OCI-M2 (cell line): ENCODE measurements at regions not wholly inside any gene's neighbourhood (a gene's known extent, or its start where the extent isn't known, plus 50 kb on each side); places are given as distances from the start of the nearest gene placed in this dataset.
"Not testable (repeated sequence)": the region's sequence is repeated elsewhere in the genome, so short reads cannot be mapped to it uniquely, and the experiment has no call there.

Experiments used
- DNase-seq: peaks from one replicate; lab custom pipeline; 2025; ENCODE audit not compliant: unreplicated experiment; lab: John Stamatoyannopoulos, UW

DNA sequence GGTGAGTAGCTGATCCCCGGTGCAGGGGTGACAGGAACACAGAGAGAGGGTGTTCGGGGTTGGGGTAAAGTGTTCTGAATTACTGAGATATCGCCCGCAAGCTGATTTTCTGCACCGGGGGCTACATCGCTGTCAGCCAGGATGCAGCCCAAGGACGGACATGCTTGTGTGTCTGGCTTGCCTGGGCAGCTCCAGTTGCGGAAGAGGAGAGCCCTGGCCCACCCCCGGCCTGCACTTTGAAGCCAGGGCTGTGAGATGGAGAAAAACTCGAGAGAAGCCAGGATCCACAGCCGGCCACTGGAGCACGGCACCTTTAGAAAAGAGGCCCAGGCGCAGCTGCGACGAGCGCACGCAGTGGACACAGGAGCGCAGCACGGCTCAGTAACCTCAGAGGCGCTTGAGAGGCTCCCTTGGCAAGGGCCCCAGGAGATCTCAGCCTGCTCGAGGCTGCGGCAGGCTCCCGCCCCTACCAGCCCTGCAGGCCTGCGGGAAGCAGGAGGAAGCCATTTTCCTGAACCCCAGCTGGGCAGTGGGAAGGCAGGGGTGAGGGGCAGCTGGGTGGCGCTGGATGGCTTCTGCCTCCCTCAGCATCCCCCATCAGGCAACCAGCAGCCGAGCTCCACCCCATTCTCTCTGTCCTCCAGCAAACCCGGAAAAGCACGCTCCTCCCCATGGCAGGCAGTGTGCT lies 59.2 kb downstream of the C9orf50 start:
- DNase-seq: no peak

DNA sequence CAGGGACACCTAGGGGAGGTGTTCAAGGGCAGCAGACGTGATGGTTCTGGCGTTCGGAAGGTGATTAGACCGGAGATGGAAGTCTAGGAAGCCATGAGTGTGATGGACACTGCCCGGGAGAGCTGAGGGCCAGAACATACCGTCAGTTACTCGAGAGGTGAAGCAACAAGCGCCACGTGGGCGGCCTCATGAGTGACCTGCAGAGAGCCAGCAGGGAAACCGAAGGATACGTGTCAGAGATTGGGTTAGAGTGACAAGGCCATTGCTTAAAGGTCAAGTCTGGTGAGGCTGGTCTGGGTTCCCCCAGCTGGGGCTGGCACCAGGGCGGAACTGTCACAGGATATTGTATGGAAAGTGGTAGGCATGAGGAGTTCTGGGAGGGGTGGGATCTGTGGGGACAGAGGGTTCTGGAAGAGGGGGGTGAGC lies 60.0 kb downstream of the C9orf50 start:
- DNase-seq: no peak

DNA sequence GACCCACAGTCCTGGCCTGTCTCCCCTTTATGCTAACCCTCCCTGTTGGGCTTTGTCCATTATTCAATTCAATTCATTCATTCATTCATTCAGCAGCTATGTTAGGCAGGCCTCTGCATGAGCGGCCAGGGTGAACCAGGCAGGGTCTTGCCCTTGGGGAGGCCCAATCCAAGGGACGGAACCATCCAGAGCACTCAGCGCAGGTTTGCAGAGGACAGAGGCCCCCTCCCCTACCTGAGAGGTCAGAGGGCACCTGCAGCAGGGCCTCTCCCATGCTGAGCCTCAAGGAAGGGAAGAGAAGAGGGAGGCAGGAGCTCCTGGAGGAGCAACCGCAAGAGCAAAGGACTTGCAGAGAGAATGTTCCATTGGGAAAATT lies 61.4 kb downstream of the C9orf50 start:
- DNase-seq: no peak

DNA sequence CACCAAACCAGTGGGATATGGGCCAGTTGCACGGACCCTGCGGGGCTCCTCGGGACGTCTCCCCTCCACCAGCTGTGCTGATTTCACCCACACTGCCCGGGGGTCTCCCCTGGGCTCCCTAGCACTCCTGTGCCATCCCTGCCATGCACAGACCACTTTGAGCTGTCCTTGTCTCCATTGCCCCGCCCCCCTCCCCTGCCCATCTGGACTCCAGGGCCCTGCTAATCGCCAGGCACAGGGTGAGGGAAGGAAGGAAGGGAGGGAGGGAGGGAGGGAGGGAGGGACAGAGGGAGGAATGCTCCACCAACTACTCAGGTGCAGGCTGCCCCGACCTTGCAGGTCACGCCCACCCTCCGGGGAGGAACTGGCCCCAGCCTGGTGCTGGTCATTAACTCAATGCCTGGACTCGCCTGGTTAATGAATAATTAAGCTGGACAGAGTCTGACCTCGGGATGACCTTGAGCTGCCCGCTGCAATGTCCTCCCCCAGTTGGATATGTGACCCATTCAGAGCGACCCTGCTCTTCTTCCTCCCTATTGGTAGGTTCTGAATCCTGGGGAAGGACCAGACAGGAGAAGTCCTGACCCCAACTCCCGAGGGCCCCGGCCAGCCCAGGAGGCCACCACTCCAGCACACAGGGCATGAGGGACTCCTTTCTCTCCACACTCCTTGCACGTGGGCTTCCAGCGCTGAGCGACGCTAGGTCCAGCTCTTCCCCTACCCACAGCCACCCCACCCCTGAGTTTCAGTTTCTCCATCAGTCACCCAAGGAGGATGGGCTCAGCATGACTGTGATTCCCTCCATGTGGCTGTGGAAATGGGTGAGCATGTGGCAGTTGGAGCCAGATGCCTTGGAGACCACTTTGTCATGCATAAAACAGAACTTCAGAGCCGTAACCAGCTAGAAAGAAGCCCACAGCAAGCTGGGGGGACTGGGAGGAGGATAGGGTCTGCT lies 62.1 kb downstream of the C9orf50 start:
- no peak for DNase-seq

DNA sequence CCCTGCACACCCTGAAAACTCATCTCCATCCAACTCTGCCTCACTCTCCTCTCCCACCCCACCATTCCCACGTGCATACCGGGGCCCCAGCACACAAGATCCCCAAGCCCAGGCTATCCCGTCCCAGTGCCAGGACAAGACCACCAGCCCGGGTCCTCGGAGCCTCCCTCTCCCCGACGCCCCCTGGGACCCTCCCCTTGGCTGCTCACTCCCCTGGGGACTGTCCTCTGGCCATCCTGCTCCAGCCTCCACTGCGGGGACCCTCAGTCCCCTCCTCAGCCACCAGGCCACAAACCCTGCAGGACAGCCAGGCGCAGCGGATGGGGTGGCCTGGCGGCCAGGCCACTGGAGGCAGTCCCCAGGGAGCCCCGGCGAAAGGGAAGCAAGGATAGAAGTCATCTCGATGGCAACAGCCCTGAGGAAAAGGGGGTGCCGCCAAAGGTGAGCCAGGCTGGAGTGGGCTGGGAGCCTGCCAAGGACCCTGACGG lies 62.8 kb downstream of the C9orf50 start:
- no peak for DNase-seq

DNA sequence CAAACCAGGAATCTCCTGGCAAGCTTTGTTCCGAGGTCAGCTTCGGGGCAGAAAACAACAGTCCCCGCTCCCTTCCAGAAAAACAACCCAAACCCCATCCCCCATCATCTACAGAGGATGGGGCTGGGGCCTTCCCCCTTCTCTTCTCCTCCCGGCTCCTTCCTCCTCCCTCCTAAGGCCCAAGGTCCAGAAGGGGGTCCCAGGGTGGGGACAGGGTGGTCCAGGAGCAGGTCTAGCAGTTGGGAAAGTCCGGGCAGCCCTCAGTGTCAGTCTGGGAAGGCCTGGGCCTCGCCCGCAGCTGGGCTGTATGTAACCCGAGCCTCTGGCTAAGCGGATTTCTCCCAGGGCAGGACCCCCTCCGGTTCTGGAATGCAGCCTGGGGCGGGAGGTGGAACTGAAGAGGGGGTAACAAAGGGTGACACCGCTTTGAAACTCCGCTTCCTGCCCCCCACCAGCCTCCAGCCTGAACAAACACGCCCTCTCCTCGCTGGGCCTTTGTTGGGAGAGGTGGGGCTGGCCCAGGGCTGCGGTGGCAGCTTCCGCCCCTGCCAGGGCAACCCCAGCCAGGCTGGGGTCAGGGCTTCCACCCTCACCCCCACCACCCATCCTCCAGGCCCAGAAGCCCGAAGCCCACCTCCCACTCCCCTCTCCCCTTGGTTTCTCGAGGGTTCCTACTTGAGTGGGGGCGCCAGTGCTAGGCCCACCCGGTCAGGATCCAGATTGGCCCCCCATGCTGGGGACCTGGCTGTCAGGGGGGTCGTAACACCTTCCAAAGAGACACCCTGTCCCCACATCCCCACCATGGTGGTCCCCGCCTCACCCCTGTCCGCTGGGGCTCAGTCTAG lies 63.5 kb downstream of the C9orf50 start:
- DNase-seq: no peak

DNA sequence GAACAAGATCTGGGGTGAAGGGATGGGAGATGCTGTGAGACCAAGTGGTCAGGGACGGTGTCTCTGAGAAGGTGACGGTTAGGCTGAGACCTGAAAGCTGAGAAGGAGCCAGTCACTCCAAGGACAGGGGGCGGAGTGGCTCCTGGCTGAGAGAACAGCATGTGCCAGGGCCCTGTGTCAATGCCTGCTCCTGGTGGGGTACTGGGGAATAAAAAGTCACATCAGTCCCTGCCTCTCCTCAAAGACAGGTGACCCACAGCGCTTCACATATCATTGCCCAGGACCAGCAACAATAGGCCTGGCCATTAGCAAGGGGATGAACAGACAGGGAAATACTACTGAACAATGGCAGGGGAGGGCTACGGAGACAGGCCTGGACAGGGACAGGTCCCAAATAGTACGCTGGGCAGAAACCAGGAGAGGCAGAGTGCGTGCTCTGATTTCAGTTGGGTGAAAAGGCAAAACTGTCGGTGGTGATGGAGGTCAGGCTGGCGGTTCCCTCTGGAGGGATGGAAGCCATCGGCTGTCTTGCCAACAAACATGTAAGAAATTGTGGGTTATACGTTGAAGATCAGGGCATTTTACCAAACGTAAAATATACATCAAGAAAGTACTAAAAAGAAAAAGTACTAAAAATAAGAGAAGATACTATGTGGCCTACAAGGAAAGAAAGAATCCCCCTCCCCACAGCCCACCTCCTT lies 64.3 kb downstream of the C9orf50 start:
- DNase-seq: no peak

DNA sequence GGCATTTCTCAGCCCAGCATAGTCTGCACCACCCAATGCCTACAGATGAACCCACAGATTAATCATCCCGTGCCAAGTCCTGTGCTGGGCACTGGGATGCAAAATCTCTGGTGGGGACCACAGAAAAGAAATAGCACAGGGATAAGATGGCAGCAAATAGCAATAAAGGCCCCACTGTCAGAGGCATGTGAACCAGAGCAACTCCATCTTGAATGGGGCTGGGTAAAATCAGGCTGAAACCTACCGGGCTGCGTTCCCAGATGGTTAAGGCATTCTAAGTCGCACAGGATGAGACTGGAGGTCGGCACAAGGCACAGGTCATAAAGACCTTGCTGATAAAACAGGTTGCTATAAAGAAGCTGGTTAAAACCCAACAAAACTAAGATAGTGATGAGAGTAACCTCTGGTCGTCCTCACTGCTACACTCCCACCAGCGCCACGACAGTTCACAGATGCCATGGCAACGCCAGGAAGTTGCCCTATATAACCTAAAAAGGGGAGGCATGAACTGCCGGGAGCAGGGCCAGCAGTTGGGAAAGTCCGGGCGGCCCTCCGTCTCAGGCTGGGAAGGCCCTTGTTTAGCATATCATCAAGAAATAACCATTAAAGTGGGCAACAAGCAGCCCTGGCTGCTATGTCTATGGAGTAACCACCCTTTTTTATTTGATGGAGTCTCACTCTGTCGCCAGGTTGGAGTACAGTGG lies 65.2 kb downstream of the C9orf50 start:
- DNase-seq: no peak

DNA sequence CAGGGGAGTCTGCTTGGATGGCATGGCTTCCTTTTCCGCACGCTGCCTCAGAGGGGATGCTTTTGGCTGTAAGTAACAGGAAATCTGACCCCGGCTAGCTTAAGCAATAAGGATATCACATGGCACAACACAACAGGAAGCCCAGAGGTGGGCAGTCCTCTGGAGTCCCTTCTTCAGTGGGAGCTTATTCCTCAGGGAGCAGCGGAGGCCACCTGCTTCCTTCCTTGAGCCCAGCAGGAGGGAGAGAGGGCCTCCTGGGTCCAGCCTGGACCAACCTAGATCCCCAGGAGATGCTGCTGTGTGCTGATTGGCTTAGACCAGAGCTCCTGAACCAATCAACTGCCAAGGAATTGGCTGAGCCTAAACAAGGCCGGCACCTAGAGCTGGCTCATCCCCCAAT lies 66.3 kb downstream of the C9orf50 start:
- no peak for DNase-seq

DNA sequence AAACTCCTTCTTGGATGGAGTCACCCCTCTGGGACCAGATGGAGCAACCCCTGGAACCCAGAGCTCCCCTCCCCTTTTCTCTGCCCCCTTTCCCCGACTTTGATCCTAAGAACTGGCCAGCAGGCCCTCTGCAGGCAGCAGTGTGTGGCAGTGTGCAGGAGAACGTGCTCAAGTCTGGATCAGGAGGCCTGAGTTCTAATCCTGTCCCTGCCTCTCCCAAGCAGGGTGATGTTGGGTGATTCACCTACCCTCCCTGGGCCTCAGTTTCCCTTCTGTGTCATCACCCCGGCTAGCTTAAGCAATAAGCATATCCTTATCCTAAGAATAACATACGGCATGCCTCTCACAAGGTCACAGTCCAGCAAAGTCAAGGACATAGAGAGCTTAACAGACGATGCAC lies 67.6 kb downstream of the C9orf50 start:
- no peak for DNase-seq

DNA sequence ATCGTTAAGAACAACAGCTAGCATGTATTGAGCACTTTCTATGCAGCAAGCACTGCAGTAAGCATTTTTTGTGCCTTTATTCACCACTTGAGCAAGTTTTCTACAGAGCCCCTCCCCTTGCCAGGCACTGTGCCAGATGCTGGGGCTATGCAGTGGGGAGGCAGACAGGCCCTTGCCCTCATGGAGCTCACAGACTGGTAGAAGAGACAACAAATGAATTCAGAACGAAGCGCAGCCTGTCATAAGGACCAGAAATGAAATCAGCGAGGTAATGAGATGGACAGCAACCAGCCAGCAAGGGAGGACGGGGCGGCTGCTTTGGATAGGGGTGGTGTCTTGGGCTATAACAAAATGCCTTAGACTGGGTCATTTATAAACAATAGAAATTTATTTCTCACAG lies 68.8 kb downstream of the C9orf50 start:
- no peak for DNase-seq

DNA sequence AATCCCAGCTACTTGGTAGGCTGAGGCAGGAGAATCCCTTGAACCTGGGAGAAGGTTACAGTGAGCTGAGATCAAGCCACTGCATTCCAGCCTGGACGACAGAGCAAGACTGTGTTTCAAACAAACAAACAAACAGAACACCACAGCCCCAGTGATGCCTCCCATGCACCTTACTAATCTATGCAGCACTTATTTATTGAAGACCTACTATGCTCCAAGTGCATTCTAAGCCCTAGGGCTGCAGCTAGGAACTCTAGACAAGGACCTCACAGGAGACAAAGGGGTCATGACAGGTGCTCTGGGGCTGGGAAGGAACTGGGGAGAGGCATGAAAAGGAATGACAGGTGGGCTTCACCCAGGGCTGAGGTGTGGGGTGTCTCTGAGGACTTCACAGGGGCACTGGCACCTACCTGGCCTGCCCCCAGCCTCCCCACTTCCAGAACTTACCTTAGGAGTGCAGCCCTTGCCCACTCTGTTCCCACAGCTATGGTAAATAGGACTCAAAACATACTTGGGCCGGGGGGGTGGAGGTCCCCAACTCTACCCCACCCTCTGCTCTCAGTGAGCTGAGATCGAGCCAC lies 69.4 kb downstream of the C9orf50 start:
- DNase-seq: no peak

DNA sequence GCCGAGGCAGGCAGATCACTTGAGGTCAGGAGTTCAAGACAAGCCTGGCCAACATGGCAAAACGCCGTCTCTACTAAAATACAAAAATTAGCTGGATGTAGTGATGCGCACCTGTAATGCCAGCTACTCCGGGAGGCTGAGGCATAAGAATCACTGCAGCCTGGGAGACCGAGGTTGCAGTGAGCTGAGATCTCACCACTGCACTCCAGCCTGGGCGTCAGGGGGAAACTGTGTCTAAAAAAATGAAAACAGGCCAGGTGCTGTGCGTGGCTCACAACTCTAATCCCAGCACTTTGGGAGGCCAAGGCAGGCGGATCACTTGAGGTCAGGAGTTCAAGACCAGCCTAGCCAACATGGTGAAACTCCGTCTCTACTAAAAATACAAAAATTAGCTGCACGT lies 69.9 kb downstream of the C9orf50 start:
- DNase-seq: not testable (repeated sequence)

DNA sequence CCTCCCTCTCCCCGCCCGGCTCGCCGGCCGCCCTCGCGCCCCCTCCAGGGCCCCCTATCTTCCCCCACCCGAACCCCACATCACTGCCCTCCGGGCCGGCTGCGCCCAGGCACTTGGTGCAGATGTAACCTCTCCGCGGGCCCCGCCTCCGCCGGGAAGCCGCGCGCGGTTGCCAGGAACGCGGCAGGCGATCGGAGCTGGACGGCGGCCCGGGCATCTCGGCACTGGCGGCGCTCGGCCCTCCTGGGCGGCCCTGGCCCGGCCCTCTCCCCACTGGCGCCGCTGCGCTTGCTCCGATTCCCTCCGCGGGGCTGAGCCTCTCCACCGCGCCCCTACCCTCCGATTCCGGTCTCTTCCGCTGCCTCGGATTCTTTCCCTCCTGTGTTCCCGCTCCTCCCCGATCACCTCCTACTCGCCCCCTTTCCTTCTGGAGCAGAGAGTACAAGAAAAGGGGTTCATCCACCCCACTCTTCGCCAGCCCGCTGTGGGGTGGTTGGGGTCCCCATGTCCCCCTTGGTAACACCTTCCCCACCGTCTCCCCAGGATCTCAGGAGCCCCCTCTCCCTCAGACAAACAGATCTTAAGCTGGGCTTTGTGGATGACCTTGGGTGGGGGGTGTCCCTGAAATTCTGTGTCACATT lies 70.6 kb downstream of the C9orf50 start:
- DNase-seq: no peak

DNA sequence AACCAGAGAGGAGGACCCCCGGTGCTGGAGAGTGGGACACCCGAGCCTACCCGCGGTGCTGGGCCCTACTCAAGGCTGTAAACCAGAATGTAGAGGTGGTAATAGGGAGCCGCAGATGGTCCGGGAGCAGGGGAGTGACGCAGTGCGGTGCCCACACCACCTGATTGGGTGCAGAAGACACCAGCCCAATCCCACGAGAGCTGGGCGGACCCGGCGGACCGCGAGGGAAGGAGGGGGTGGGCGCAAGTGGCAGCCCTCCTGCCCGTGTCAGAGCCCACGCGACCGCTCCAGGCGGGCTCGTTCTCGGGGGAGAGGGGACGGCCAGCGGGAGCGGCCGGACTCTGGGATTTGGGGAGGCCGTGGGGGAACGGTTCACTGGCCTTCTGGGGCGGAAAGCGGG lies 71.2 kb downstream of the C9orf50 start:
- no peak for DNase-seq

DNA sequence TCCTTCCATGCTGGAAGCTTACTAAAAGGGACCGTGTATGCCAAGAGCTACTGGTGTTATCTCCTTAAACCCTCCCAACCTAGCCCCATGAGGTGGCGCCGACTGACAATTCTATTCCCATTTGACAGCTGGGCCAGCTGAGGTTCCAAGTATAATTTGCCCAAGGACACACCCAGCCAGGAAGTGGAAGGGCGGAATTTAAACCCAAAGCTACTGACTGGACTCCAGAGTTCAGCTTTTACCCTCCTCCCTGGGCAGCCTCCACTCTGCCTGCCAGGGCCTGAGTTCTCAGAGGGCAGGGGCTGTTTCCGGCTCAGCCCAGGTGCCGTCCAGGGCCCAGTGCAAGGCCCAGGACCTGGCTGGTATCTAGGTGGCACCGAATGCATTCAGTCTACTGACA lies 71.8 kb downstream of the C9orf50 start:
- DNase-seq: no peak

DNA sequence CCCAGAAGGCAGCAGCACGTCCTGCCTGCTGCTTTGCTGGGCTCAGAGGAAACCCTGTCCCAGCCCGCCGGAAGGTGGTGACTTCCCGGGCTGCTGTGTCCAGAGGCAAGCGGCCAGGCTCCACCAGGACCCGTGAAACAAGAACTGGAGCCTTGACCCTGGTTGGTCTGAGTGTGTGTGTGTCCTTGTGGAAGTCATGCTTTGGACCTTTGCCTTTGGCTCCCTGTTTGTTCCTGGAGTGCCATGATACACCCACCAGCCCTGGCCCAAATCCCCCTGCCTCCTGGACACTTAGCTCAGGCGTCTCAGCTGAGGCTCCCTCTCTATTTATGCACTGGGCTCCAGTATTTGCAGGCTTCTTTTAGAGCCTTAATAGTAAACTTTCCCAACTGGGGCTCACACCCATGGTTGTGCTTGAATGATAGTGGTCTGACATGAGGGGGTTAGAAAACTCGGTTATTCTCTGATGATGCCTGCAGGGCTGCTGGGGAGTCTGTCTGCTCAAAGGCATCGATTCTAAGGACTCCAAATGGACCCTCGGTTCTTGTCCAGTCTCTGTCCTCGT lies 72.2 kb downstream of the C9orf50 start:
- DNase-seq: no peak

DNA sequence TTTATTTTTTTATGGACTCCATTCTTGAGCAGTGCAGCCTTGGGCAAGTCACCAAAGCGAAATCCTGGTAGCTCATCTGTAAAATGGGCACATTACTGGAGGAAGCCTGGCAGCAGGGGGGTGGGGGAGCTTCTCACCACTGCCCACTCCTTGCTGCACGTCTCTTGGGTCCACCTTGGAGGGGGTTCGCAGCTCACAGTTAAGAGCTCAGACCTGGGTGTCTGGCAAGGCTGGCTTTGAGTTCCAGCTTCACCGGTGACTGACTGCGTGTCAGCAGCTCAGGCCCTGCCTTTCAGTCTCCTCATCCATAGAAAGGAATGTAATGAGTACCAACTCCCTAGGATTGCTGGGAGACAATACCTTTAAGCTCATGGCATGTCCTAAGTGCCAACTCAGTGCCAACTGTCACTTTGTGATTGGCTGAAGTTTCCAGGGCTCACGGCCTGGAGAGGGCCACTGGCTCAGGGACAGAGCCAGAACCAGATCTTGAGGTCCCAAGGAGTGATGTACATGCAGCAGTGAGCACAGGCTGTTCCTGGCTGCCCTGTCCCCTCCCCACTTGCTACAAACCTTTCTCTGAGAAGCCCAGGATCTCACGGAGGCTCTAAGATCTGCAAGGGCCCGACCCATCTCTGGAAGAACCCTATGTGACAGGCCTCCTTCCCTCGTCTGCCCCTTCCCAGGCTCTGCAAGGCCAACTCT lies 72.9 kb downstream of the C9orf50 start:
- no peak for DNase-seq
